GM19372 (cell line): ENCODE measurements at regions not wholly inside any gene's neighbourhood (a gene's known extent, or its start where the extent isn't known, plus 50 kb on each side); places are given as distances from the start of the nearest gene placed in this dataset.

Source experiments
- ATAC-seq: cut with Tn5 transposase; IDR thresholded peaks from one replicate; pipeline ENCODE4 v1.9.1; 2021; ENCODE audit warnings: mild to moderate bottlenecking, low read depth, moderate library complexity; ENCODE audit not compliant: unreplicated experiment

GRCh38 chr20:59403261-59403961 is 103.0 kb downstream of the EDN3 start:
- no peak for ATAC-seq

DNA sequence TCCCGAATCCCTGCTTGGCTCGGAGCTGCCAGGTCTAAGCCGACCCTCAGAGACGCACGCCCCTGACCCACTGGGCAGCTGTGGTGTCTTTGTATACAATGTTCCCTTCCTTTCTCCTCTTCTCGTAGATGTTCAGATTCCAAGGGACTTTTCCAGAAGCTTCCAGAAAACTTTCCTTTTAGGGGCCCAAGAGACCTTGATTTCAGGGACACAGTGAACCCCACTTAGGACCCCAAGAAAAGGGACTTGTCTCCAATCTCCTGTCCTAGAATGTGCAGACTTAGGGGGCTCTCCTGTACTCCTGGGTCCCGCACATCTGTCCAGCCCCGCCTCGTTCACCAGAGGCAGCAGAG is 103.5 kb downstream of the EDN3 start:
- no peak for ATAC-seq

GRCh38 chr20:59404749-59405148 is 104.3 kb downstream of the EDN3 start:
- ATAC-seq = no peak

- ATAC-seq = no peak
Observed at GRCh38 chr20:59405226-59406200, 105.1 kb downstream of the EDN3 start.

DNA sequence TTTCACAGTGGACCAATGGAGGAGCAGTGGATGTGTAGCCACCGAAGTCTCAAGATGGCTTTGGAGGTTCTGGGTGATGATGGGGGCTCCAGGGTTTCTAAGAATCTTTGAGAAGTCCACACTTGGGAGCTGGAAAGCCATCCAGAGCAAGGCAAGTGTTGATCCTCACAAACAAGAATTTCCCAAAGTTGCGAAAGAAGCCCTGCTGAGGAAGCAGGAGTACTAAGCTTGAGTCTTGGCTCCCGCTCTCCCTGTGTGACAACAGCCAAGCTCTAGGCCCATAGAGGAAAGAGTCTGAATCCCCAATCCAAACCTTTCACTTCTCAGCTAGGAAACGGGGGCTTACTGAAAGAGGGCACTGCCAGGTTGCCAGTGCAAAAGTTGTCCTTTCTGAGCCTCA is 106.0 kb downstream of the EDN3 start:
- ATAC-seq = no peak

DNA sequence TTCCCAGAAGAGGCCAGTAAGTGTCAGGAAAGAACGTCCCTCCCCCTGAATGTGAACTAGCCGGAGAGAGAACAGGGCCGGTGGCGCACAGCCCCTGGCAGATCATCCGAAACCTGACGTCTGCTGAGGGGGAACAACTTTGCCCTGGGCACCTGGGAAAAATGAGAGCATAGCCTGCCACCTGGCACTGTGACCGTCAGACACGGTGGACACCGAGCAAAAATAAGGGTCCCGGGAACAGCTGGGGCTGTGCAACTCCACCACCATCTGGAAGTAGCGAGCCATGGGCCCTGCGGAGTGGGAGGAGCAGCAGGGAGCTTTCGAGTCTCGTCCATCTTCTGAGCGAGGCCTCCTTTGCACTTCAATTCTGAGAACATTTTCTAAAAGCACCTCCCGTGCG is 110.8 kb downstream of the EDN3 start:
- no peak for ATAC-seq

- ATAC-seq = no peak
Observed at GRCh38 chr20:59411589-59411988, 111.2 kb downstream of the EDN3 start.

GRCh38 chr20:59412181-59412580 is 111.8 kb downstream of the EDN3 start:
- no peak for ATAC-seq

DNA sequence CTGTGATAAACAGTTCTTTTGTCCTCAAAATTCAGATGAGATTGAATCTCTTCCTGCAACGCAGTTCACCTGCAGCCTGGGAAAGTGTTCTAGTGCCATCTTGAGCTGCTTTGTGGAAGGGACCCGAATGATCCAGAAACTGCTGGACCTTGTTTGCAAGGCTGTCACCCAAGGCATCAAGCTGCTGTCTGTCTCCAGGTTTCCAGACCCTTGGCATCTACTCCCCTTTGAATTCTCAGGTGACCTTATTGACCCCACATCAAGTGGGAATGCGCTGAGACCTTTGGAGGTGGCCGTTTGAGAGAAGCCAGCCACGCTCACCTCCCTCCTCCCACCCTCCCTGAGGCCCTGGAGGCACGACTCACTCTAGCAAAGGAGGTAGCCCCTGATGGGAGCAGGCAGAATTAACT is 112.5 kb downstream of the EDN3 start:
- no peak for ATAC-seq

GRCh38 chr20:59413326-59413865 is 113.0 kb downstream of the EDN3 start:
- no peak for ATAC-seq

GRCh38 chr20:59414936-59415623 is 114.7 kb downstream of the EDN3 start:
- ATAC-seq = no peak

- no peak for ATAC-seq
Observed at GRCh38 chr20:59416916-59417315, 116.5 kb downstream of the EDN3 start.

DNA sequence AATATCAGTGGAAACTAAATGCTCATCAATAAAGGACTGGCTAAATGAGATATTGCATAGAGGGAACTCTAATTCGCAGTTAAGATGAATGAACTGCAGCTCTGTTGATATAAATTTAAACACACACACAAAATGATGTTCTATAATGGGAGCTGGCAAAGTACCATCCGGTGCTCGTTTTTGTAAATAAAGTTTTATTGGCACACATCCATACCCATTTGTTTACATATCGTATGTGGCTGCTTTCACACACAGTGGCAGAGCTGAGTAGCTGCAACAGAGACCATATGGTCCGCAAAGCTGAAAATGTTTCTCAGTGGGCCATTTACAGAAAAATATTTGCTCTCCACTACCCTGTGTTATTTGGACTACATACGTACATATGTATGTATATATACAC is 120.7 kb downstream of the EDN3 start:
- ATAC-seq = no peak

- ATAC-seq = no peak
Observed at GRCh38 chr20:59421920-59422637, 121.7 kb downstream of the EDN3 start.

- no peak for ATAC-seq
Observed at GRCh38 chr20:59422872-59423544, 122.6 kb downstream of the EDN3 start.

GRCh38 chr20:59424976-59425375 is 124.6 kb downstream of the EDN3 start:
- no peak for ATAC-seq

DNA sequence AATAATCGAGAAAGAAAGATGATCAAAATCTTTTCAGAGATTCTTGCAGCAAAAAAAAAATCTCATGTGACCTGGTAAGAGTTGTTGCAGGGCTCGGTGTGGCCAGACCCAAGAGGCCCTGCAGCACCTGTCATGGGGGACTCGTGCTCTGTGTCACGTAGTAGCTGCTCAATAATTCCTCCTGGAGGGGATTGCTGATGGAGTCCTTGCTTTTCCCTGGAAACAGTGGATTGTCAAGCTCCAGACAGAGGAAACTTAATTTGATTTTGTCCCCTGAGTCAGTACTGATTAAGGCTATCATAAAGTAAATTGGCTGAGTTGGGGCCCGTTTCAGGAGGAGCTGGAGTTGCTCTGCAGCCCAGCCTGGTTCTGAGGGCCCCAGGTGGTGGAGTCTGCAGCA is 125.2 kb downstream of the EDN3 start:
- no peak for ATAC-seq

DNA sequence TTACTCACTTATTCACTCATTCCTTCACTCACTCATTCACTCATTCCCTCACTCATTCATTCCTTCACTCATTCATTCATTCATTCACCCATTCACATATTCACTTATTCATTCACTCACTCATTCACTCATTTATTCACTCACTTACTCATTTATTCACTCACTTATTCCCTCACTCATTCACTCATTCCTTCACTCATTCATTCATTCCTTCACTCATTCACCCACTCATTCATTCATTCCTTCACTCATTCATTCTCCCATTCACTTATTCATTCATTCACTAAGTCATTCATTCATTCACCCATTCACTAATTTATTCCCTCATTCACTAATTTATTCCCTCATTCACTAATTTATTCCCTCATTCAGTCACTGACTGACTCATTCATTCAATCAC is 127.6 kb downstream of the EDN3 start:
- no peak for ATAC-seq

- no peak for ATAC-seq
Observed at GRCh38 chr20:59428441-59429205, 128.2 kb downstream of the EDN3 start.
